IPS DF 4.7 (cell line): ENCODE measurements at regions not wholly inside any gene's neighbourhood (a gene's known extent, or its start where the extent isn't known, plus 50 kb on each side); places are given as distances from the start of the nearest gene placed in this dataset.
"Not testable (repeated sequence)": the region's sequence is repeated elsewhere in the genome, so short reads cannot be mapped to it uniquely, and the experiment has no call there.

Source experiments
- DNase-seq: peaks from one replicate; pipeline ENCODE4 v3.0.0-alpha.2; 2013; ENCODE audit warnings: low spot score; ENCODE audit errors: extremely low read depth

DNA sequence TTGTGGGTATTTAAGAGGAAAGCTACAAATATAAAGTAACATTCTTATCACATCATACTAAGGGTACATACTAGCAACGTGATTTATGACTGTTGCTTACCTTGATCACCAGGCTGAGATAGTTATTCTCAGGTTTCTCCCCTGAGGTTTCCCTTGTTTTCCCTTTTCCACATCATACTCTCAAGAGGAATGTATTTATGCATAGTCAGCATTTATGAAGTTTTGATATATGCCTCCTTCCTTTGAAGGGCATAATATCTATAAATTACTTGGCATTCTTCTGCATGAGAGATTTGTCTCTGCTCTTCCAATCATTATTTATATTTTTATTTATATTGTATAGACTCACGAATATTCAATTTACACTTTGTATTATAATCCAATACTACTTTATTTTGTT is 726.7 kb upstream of the ADGRB3 start:
- DNase-seq, result no peak

DNA sequence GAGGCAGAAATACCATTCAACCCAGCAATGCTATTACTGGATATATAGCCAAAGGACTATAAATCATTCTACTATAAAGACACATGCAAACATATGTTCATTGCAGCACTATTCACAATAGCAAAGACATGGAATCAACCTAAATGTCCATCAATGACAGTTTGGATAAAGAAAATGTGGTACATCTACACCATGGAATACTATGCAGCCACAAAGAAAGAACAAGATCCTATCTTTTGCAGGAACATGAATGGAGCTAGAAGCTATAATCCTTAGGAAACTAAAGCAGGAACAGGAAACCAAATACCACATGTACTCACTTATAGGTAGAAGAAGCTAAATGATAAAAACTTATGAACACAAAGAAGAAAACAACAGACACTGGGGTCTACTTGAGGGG is 730.3 kb upstream of the ADGRB3 start:
- not testable (repeated sequence) for DNase-seq

DNA sequence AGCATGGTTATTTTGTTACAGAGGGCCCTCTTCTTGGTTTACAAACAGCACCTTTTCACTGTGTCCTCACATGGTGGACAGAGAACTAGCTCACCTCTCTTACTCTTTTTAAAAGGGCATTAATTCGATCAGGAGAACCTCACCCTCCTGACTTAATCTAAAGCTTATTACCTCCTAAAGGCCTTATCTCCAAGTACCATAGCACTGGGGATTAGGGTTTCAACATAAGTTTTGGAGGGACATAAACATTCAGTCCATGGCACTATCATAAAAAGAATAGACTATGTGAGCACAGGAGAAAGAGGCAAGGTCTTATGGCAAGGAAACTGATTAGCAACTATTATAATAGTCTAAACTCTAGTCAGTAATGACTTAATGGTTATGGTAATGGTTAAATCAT is 736.2 kb upstream of the ADGRB3 start:
- no peak for DNase-seq

DNA sequence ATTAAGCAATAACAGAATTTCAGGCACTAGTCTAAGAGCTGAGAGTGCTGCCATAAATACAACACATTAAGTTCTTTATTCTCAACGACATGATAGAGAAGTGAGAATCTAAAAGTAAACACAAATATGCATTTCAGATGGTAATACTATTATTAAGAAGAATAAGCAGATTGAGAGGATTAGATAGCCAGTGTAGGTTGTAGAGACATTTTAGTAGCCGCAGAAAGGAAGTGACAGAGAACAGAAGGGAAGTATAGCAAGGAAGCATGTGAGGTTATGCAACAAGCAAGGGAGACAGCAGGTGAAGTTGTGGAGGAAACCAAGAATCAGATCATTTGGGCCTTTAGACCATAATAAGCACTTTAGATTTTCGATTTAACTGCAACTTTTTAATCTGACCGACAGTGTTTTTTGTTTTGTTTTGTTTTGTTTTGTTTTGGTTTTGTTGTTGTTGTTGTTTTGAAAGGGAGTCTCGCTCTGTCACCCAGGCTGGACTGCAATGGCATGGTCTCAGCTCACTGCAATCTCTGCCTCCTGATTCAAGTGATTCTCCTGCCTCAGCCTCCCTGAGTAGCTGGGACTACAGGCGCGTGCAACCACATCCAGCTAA is 737.0 kb upstream of the ADGRB3 start:
- no peak for DNase-seq

DNA sequence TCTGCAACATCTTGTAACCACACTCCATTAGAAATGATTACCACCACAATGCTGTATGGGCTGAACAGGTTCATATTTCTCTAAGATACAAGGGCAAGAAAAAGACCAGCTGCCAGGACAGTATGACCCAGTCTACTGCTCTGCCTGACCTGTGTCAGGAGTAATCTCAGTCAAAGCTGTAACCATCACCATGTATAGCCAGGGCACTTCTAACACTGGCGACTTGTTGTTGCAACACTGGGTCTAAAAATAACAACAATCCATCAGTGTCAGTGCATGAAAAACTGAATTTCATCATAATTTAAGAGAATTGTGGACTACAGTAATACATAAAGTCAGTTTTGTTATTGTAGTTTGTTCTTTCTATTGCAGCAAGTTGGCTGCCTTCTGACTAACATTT is 738.6 kb upstream of the ADGRB3 start:
- DNase-seq, result no peak

DNA sequence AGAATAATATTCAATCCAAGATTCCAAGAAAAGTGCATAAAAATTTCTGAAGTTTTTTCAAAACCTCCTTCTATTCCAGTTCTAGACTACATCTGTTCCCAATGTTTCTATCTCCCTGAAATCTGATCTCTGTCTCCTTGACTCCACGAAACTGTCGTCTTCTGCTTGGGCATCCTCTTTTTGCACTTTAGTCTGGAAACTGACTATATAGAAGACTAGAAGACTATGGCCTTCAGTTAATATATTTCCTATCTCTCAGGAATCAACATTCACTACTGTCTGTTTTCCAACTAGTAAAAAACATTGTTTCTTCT is 745.4 kb upstream of the ADGRB3 start:
- no peak for DNase-seq

DNA sequence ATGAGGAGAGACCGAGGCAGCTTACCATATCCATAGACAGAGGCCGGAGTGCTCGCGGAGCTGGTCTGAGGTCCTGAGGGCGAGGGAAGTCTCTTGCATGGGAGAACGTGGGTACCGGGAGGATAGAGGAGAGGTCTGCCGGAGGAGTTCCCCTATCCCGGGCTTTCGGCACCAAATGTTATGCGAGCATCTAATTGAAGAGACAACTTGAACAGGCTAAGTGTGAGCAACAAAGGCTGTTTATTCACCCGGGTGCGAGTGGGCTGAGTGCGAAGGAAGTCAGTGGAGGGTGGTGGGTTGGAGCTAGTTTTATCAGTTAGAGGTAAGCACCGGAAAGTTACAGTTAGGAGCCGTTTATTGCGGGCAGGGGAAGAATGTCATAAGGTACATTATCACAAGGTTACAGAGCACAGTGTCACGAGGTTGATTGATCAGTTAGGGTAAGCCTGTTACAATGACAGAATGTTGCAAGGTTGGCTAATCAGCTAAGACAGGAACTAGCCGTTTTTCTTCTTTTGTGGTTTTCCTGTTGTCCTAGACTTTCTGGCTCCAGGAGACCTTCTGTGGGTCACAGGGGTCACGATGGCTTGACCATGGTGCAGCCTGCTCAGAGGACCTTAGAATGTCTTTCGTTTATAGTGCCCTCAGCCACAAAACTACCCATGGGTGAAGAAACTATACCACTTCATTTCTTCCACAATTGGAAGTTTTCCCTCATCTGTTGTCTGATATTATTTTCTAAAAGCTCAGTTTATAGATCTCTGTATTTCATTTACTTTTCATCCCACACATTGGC is 746.0 kb upstream of the ADGRB3 start:
- DNase-seq, result no peak

DNA sequence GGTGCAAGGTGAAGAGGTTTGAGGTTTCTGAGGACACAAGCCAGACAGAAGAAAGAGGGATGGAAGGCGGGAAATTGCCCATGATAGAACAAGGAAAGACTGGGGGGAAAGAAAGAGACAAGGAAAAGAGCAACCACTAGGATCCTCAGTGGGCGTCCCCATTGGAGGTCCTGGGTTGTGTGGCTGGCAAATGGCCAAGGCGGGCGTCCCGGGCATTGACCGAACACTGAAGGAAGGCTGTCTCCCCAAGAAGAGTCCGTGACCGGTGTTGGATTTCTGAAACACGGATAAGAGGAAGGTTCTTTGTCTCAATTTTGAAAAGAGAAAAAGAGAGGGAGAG is 746.6 kb upstream of the ADGRB3 start:
- DNase-seq, result no peak

DNA sequence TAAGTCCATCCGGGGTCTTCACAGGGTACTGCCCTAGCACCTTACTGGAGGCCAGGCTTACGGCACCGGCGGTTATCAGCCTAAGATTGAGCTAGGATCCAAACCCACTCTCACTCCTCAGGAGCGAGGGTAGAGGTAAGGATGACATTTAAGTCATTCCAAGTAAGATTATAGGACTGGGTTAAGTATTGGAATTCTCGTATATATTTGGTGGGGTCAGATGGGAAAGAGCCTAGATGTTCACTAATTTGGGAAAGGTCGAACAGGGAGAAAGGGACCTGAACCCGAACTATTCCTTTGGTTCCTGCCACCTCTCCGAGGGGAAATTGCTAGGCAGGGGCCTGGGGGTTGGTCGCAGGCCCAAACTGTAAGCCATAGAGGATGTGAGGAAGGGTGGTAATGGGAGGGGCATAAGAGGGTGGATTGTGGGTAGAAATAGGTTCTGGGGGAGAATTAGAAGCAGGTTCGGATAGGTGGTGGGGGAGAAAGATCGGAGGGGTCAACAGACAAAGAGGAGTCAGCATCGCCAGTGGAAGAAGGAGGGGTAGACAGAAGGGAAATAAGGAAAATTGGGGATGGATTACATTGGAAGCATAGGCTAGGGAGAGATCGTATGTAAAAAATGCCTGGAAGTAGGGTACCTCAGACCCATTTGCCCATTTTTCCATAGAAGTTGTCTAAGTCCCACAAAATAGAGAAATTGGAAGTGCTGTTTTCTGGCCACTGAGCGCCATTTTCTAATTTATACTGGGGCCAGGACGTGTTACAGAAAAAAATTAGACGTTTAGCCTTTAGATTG is 747.1 kb upstream of the ADGRB3 start:
- no peak for DNase-seq

DNA sequence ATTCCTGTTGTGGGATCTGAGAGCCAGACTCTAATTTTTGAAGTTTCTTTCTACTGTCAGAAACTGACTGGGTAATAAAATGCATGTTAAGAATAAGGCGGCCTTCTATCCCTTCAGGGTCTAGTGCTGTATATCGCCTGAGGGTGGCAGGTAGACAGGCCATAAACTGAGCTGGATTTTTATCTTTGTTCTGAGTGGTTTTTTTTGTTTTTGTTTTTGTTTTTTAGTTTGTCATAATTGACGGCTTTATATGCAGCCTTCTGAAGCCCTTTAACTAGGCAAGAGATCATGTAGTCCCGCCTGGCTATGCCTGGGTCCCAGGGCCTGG is 747.7 kb upstream of the ADGRB3 start:
- no peak for DNase-seq

DNA sequence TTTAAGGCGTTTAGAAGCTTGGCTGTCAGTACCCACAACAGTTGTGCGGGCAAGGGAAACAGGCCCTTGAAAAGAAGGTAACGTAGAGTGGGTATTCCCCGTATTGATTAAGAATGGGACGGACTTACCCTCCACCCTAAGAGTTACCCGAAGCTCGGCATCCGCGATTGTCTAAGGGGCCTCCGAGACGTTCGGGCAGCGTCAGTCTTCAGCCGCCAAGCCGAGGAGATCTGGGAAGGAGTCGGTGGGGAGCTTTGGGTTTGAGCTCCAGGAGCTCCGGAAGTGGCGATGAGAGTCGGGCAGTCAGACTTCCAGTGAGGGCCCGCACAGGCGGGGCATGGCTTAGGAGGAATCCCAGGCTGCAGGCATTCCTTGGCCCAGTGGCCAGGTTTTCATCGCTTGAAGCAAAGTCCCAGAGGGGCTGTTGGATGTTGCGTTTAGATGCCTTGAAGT is 748.2 kb upstream of the ADGRB3 start:
- DNase-seq, result no peak

DNA sequence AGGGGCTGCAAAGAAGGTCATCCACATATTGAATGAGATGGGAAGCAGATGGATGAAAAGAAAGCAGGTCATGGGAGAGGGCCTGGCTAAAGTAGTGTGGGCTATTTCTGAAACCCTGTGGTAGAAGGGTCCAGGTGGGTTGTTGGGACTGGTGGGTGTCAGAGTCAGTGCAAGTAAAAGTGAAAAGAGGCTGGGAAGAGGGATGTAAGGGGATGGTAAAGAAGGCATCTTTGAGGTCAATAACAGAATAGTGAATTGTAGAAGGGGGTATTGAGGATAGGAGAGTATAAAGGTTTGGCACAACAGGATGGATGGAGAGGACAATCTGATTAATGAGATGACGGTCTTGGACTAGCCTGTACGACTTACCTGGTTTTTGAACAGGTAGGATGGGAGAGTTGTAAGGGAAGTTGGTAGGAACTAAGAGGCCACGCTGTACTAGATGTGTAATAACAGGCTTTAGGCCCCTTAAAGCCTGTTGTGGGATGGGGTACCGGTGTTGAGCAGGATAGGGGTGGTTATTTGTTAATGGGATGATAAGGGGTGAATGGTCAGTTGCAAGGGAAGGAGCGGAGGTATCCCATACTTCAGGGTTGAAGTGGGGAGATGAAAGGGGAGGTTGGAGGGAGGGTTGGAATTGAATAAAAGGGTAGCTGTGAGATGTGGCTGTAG is 748.9 kb upstream of the ADGRB3 start:
- DNase-seq, result no peak

DNA sequence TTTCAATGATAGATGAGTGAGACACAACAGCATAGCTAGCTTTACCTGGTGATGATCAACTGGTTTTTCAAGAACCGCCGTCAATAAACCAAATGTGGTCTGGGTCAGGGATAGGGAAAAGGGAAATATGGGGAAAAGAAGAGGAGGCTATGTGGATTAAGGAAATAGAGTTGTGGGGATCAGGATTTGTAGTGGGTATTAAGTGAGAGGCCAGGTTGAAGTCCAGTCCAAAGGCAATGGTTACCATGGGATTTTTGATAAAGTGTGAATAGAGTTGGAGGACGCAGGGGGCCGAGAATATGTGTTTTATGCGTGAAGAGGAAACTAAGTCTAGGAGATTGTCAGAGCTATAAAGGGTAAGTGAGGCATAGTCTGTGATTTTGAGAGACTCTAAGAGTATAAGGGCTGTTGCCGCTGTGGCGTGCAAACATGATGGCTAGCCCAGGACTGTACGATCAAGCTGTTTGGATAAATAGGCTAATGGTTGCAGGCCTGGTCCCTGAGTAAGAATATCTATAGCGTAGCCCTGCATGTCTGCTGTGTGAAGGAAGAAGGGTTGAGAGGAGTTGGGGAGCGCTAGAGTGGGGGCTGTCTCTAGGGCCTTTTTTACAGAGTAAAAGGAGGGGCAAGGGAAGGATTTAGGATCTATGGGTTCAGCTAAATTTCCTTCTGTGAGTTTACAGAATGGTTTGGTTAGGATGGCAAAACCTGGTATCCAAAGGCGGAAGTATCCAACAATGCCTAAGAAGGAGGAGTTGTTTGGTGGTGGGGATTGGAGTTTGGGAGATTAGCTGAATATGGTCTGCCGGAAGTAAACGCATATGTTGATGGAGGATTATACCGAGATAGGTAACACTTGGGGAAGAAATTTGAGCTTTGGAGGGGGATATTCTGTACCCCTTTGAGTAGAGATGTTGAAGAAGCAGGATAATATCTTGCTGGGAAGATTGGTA is 749.7 kb upstream of the ADGRB3 start:
- no peak for DNase-seq

DNA sequence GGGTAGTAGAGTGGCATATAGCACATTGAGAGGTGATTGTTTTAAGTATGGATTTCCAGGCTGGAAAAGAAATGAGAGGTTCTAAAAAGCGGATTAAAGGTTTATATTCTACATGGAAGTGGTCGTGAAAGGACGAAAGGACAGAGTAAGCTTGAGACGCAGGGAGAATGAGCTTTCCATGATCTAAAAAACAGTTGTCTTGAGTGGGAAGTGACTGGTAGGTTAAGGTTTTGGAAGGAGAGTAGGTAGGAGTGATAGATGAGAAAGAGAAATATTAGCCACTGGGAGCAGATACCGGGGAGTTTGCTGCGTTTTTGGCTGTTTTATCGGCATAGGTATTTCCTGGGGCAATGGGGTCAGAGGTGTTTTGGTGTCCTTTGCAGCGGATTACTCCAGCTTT is 750.6 kb upstream of the ADGRB3 start:
- DNase-seq, result no peak

DNA sequence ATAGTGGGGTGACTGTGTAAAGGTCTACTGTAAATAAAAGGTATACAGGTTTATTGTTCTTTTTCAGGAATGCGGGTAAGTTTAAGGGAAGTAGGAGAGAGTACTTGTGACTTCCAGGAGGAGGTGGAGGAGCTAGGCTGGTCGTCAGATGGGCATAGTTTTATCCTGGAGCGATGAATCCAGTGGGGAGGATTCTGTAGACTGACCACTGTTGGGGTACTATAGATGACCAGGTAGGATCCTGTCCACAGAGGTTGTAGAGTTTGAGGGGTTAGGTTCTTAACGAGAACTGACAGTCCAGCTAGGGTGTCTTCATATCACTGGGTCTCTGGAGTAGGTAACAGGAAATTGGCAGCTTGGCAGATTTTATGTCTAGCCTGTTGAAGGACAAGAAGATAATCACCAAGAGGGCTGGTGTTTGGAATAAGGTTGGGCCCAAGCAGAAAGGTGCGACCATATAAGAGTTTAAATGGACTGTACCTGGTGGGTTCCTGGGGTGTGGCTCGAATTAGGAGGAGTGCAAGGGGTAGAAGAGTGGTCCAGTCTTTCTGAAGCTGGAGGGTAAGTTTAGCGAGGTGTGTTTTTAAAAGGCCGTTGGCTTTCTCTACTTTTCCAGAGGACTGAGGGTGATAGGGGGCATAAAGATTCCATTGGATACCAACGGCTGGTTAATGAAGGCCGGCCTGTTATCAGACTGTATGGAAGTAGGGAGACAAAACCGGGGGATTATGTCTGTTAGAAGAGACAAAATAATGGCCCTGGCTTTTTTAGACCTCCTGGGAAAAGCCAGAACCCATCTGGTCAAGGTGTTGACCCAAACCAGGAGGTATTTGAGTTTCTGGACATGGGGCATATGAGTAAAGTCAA is 751.3 kb upstream of the ADGRB3 start:
- DNase-seq, result no peak

DNA sequence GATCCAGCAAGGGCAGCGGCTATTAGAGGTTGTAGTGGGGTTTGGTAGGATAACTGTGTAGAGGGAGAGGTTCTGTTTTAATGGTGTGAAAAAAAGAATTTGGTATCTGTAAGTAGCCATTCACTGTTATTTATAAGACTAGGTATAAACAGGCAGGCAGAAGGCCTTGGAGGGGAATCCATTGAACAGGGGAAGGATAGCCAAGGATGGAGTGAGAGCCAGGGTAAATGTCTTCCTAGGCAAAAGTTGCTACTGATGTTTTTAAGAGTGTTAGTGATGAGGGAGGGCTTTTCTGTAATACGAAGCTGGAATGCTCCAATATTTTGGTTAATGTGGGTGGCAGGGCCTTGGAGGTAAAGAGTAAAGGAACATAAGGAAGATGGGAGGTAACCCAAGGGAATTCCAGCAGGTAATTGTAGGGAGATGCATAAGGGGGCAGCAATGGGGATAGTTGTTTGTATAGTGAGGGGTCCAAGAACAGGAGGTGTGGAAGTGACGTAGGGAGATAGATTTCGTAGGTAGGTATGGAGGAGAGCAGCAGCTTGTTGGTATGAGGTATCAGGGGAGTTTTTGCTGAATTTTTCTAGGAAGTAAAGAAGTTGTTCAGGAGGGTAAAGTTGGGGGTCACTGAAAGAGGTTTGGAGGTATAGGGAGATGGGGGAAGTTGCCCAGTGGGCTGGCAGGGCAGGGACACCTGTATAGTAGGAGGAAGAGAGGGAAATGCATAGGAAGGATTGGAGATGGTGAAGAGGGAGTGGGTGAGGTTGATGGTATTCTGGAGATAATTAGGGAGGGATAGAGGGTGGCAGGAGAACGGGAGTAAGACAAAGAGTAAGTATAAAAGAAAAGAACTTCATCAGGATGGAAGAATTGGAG is 752.4 kb upstream of the ADGRB3 start:
- DNase-seq, result no peak

DNA sequence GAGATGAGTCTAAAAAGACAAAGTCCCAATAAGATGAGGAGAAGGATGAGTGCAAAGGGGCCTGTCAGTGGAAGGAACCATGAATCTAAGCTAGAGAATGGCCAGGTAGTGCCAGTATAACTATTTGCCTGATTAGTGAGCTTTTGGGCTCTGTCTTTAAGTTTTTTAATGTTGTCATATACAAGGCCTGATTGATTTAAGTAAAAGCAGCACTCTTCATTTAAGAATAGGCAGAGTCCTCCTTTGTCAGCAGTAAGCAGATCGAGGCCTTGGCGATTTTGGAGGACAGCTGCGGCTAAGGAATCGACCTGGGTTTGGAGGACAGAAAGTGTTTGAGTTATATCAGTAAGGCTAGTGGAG is 753.4 kb upstream of the ADGRB3 start:
- no peak for DNase-seq

DNA sequence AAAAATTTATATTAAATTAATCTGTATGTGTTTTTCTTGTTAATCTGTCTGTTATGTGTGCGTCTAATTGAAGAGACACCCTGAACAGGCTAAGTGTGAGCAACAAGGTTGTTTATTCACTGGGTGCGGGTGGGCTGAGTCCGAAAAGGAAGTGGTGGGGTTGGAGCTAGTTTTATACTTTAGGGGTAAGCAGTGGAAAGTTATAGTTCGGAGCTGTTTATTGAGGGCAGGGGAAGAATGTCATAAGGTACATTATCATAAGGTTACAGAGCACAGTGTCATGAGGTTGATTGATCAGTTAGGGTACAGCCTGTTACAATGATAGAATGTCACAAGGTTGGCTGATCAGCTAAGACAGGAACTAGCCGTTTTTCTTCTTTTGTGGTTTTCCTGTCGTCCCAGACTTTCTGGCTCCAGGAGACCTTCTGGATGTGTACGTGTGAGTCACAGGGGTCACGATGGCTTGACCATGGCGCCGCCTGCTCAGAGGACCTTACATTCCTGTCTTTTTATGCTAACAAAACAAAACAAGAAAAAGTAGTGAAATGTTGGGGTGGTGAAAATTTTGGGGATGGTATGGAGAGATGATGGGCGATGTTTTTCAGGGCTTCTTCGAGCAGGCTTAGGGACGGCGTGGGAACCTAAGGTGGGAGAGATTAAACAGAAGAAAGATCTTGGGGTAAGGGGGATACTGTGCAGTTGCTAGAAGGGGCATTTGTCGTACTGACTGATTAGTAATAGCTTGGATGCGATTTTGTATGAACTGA is 754.0 kb upstream of the ADGRB3 start:
- no peak for DNase-seq

DNA sequence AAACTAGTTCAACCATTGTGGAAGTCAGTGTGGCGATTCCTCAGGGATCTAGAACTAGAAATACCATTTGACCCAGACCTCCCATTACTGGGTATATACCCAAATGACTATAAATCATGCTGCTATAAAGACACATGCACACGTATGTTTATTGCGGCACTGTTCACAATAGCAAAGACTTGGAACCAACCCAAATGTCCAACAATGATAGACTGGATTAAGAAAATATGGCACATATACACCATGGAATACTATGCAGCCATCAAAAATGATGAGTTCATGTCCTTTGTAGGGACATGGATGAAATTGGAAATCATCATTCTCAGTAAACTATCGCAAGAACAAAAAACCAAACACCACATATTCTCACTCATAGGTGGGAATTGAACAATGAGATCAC is 754.7 kb upstream of the ADGRB3 start:
- not testable (repeated sequence) for DNase-seq
